ENCODE measurements at regions not wholly inside any gene's neighbourhood (a gene's known extent, or its start where the extent isn't known, plus 50 kb on each side); places are given as distances from the start of the nearest gene placed in this dataset.
A peak's percentile ranks its signal among the peaks of the same experiment; 100 is the strongest.

DNA sequence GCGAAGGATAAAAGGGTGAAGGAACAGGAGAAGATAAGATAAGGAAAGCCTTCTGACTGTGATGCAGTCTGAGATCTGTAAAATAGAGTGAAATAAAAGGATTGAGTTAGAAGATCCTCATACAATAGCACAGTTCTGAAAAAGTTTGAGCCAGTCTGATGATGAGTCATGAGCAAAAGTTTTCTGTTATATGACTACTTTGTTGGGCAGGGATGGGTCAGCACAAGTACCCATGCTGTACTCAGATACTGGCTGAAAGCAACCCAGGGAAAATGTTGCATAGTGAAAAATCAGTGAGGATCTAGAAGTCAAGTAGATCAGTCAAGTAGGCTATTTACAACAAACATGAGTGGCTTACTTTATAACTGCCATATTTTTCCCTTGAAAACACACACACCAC lies 253.5 kb downstream of the PCDH10 start:
- no peak overlapping the region for H3K23ac ChIP-seq (ENCODE audit: low read length in 2 of 2)
- 95% methylated on average over 1 of the region's 1 CpG for WGBS

DNA sequence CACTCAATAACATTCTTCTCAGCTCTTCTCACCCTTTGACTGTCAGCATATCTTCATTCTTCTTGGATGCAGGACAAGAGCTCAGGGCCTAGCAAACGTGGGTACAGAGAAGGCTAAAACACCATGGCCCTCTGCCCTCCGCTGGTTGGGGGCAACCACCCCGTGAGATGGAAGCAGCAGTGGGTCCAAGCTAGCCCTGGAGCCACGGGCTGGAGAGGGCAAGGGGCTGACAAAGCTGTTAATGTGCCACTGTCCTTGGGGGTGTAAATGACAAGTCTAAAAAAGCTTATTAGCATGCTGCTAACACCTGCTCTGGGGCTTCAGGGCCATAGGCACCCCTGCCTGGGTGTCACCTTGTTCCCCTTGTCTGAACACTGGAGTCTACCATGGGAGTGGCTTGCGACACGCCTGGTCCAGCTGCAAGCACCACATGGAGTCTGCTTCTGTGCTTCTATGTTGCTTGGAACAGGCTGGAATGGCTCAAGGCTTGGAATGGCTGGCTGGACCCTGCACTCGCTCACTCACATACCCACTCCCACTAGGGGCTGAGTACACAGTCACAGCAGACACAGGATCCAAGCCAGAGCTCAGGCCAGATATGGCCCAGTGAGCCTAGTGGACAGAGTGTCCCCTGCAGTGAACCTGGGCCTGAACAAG lies 246.0 kb downstream of the PCDH10 start:
- Histone ChIP-seq H3K36me3 (ENCODE audit: control insufficient read depth in 1 of 2, insufficient read depth in 2 of 2, low read depth in 1 of 2, low read length in 2 of 2) (no peaks in the 10 kb centered on the region), H3K4me1 (ENCODE audit: control insufficient read depth, insufficient read depth, low read depth, low read length) (peaks cover 3% of the 10 kb centered on the region)
- WGBS = 89% methylated on average over 7 of the region's 7 CpGs

More for the DNA sequence above, 253.5 kb downstream of the PCDH10 start:
- H3K4ac ChIP-seq (ENCODE audit: low read depth in 1 of 2, low read length in 2 of 2) = no peak overlapping the region
- no peaks in the 10 kb centered on the region for H3K4me1 ChIP-seq (ENCODE audit: control insufficient read depth, insufficient read depth, low read depth, low read length)
- H2BK120ac ChIP-seq (ENCODE audit: low read depth, low read length) = no peak overlapping the region
- H3K18ac ChIP-seq (ENCODE audit: low read depth in 1 of 2, low read length in 2 of 2) = no peak overlapping the region
- H3K14ac ChIP-seq (ENCODE audit: low read length in 2 of 2) = no peak overlapping the region
- DNase-seq = peak; percentile 22
- H3K4me2 ChIP-seq (ENCODE audit: low read length, poor library complexity, severe bottlenecking) = no peak overlapping the region
- no peak overlapping the region for H3K4me3 ChIP-seq (ENCODE audit: insufficient read depth in 1 of 2, low read depth in 1 of 2, low read length in 2 of 2)
- H4K8ac ChIP-seq (ENCODE audit: low read length) = no peak overlapping the region
- H3K27me3 ChIP-seq (ENCODE audit: control insufficient read depth in 1 of 2, insufficient read depth in 1 of 2, low read length in 2 of 2) = no peaks in the 10 kb centered on the region
- H3K9ac ChIP-seq (ENCODE audit: low read length) = no peak overlapping the region
- no peak overlapping the region for H2BK12ac ChIP-seq (ENCODE audit: low read length in 2 of 2)
- no peak overlapping the region for H2BK15ac ChIP-seq (ENCODE audit: low read depth, poor library complexity, severe bottlenecking)
- no peaks in the 10 kb centered on the region for H3K36me3 ChIP-seq (ENCODE audit: control insufficient read depth in 1 of 2, insufficient read depth in 2 of 2, low read depth in 1 of 2, low read length in 2 of 2)
- no peak overlapping the region for H2AFZ ChIP-seq (ENCODE audit: low read depth, low read length)
- H2AK5ac ChIP-seq (ENCODE audit: low read length, severe bottlenecking) = no peak overlapping the region
- no peak overlapping the region for H3K27ac ChIP-seq (ENCODE audit: low read length, poor library complexity, severe bottlenecking)
- H2BK5ac ChIP-seq (ENCODE audit: low read depth, low read length, poor library complexity, severe bottlenecking) = no peak overlapping the region
- no peaks in the 10 kb centered on the region for H3K79me1 ChIP-seq (replicated peaks; ENCODE audit: low read length, poor library complexity, severe bottlenecking)
- no peak overlapping the region for H4K91ac ChIP-seq (ENCODE audit: low read length)
- H3K9me3 ChIP-seq (ENCODE audit: control insufficient read depth, low read length) = no peaks in the 10 kb centered on the region

DNA sequence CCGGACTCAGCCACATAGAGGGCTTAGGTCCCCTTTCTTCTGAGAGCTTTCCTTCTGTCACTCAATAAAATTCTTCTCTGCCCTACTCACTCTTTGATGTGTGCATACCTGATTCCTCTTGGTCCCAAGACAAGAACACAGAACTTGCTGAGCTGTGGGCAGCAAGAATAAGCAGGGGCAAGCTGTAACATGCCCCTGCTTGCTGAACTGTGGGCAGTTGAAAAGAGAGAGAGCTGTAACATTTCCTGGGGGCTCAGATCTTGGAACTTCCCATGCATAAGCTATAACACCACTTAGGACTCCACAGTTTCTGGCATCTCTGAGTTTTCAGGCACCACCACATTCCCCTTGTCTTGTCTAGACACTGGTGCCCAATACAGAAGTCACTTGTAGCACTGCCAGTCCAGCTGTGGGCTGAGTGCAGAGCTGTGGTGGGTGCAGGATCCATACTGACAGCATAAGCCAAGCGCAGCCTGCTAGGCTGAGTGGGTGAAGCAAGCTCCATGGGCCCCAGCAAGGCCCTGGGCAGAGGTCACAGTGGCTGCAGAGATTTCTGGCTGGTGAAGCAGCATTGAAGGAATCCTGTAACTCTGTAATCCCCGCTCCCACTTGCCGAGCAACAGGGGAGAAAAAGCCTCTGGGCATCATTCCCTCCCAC lies 241.2 kb downstream of the PCDH10 start:
- Histone ChIP-seq H3K14ac (ENCODE audit: low read length in 2 of 2) (no peak overlapping the region), H3K36me3 (ENCODE audit: control insufficient read depth in 1 of 2, insufficient read depth in 2 of 2, low read depth in 1 of 2, low read length in 2 of 2) (no peaks in the 10 kb centered on the region), H3K23ac (ENCODE audit: low read length in 2 of 2) (no peak overlapping the region), H3K27ac (ENCODE audit: low read length, poor library complexity, severe bottlenecking) (no peak overlapping the region), H2BK15ac (ENCODE audit: low read depth, poor library complexity, severe bottlenecking) (peak overlapping the region; percentile 40), H3K27me3 (ENCODE audit: control insufficient read depth in 1 of 2, insufficient read depth in 1 of 2, low read length in 2 of 2) (no peaks in the 10 kb centered on the region), H3K9ac (ENCODE audit: low read length) (no peak overlapping the region), H2BK5ac (ENCODE audit: low read depth, low read length, poor library complexity, severe bottlenecking) (no peak overlapping the region), H3K18ac (ENCODE audit: low read depth in 1 of 2, low read length in 2 of 2) (peak overlapping the region in 1 of 2 experiments; percentile 31), H3K4me1 (ENCODE audit: control insufficient read depth, insufficient read depth, low read depth, low read length) (peaks cover 3% of the 10 kb centered on the region), H4K8ac (ENCODE audit: low read length) (peak overlapping the region; percentile 12), H3K79me1 (replicated peaks; ENCODE audit: low read length, poor library complexity, severe bottlenecking) (no peaks in the 10 kb centered on the region), H3K9me3 (ENCODE audit: control insufficient read depth, low read length) (no peaks in the 10 kb centered on the region), H3K4me2 (ENCODE audit: low read length, poor library complexity, severe bottlenecking) (no peak overlapping the region), H2BK12ac (ENCODE audit: low read length in 2 of 2) (no peak overlapping the region), H2AK5ac (ENCODE audit: low read length, severe bottlenecking) (no peak overlapping the region), H4K91ac (ENCODE audit: low read length) (no peak overlapping the region), H2AFZ (ENCODE audit: low read depth, low read length) (no peak overlapping the region), H3K4me3 (ENCODE audit: insufficient read depth in 1 of 2, low read depth in 1 of 2, low read length in 2 of 2) (no peak overlapping the region), H2BK120ac (ENCODE audit: low read depth, low read length) (no peak overlapping the region), H3K4ac (ENCODE audit: low read depth in 1 of 2, low read length in 2 of 2) (no peak overlapping the region)
- 94% methylated on average over 3 of the region's 4 CpGs for WGBS
- no peak for DNase-seq

More for the DNA sequence above, 246.0 kb downstream of the PCDH10 start:
- DNase-seq = no peak
- no peaks in the 10 kb centered on the region for H3K27me3 ChIP-seq (ENCODE audit: control insufficient read depth in 1 of 2, insufficient read depth in 1 of 2, low read length in 2 of 2)
- no peak overlapping the region for H2BK12ac ChIP-seq (ENCODE audit: low read length in 2 of 2)
- no peak overlapping the region for H3K18ac ChIP-seq (ENCODE audit: low read depth in 1 of 2, low read length in 2 of 2)
- no peak overlapping the region for H2AFZ ChIP-seq (ENCODE audit: low read depth, low read length)
- H3K4me2 ChIP-seq (ENCODE audit: low read length, poor library complexity, severe bottlenecking) = no peak overlapping the region
- H3K23ac ChIP-seq (ENCODE audit: low read length in 2 of 2) = no peak overlapping the region
- no peak overlapping the region for H2BK15ac ChIP-seq (ENCODE audit: low read depth, poor library complexity, severe bottlenecking)
- no peak overlapping the region for H3K4ac ChIP-seq (ENCODE audit: low read depth in 1 of 2, low read length in 2 of 2)
- no peak overlapping the region for H3K14ac ChIP-seq (ENCODE audit: low read length in 2 of 2)
- H2BK5ac ChIP-seq (ENCODE audit: low read depth, low read length, poor library complexity, severe bottlenecking) = no peak overlapping the region
- H3K9me3 ChIP-seq (ENCODE audit: control insufficient read depth, low read length) = no peaks in the 10 kb centered on the region
- no peak overlapping the region for H3K27ac ChIP-seq (ENCODE audit: low read length, poor library complexity, severe bottlenecking)
- no peaks in the 10 kb centered on the region for H3K79me1 ChIP-seq (replicated peaks; ENCODE audit: low read length, poor library complexity, severe bottlenecking)
- no peak overlapping the region for H3K4me3 ChIP-seq (ENCODE audit: insufficient read depth in 1 of 2, low read depth in 1 of 2, low read length in 2 of 2)
- H2BK120ac ChIP-seq (ENCODE audit: low read depth, low read length) = no peak overlapping the region
- no peak overlapping the region for H2AK5ac ChIP-seq (ENCODE audit: low read length, severe bottlenecking)
- no peak overlapping the region for H4K8ac ChIP-seq (ENCODE audit: low read length)
- H3K9ac ChIP-seq (ENCODE audit: low read length) = no peak overlapping the region
- H4K91ac ChIP-seq (ENCODE audit: low read length) = no peak overlapping the region

DNA sequence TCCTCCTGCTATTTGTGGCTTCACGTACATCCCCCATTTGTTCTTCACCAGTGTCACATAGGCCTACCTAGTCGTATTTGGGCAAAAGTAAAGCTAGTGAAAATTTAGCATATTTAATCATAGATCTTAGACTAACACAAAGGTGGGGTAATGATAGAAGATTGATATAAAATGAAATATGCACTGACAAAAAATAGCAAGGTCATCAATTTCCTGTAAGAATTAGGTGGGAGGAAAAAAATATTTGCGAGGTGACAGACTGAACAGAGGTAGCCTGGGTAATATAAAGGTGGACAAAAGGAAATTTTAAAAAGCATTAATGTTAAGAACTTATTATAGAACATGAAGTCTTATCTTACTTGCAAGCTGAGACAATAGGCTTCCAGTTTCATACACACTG lies 239.9 kb downstream of the PCDH10 start:
- no peak overlapping the region for H3K4me3 ChIP-seq (ENCODE audit: insufficient read depth in 1 of 2, low read depth in 1 of 2, low read length in 2 of 2)
- H3K4me1 ChIP-seq (ENCODE audit: control insufficient read depth, insufficient read depth, low read depth, low read length) = peaks cover 3% of the 10 kb centered on the region
- H3K36me3 ChIP-seq (ENCODE audit: control insufficient read depth in 1 of 2, insufficient read depth in 2 of 2, low read depth in 1 of 2, low read length in 2 of 2) = no peaks in the 10 kb centered on the region
- no peak overlapping the region for H2BK15ac ChIP-seq (ENCODE audit: low read depth, poor library complexity, severe bottlenecking)
- H4K8ac ChIP-seq (ENCODE audit: low read length) = no peak overlapping the region
- no peak overlapping the region for H2BK12ac ChIP-seq (ENCODE audit: low read length in 2 of 2)
- no peaks in the 10 kb centered on the region for H3K27me3 ChIP-seq (ENCODE audit: control insufficient read depth in 1 of 2, insufficient read depth in 1 of 2, low read length in 2 of 2)
- H4K91ac ChIP-seq (ENCODE audit: low read length) = no peak overlapping the region
- H3K27ac ChIP-seq (ENCODE audit: low read length, poor library complexity, severe bottlenecking) = no peak overlapping the region
- no peak overlapping the region for H2BK120ac ChIP-seq (ENCODE audit: low read depth, low read length)
- H2AFZ ChIP-seq (ENCODE audit: low read depth, low read length) = no peak overlapping the region
- no peak overlapping the region for H3K14ac ChIP-seq (ENCODE audit: low read length in 2 of 2)
- H3K4ac ChIP-seq (ENCODE audit: low read depth in 1 of 2, low read length in 2 of 2) = no peak overlapping the region
- H3K23ac ChIP-seq (ENCODE audit: low read length in 2 of 2) = no peak overlapping the region
- H3K9ac ChIP-seq (ENCODE audit: low read length) = no peak overlapping the region
- H3K4me2 ChIP-seq (ENCODE audit: low read length, poor library complexity, severe bottlenecking) = no peak overlapping the region
- H2BK5ac ChIP-seq (ENCODE audit: low read depth, low read length, poor library complexity, severe bottlenecking) = no peak overlapping the region
- no peak overlapping the region for H3K18ac ChIP-seq (ENCODE audit: low read depth in 1 of 2, low read length in 2 of 2)
- H3K9me3 ChIP-seq (ENCODE audit: control insufficient read depth, low read length) = no peaks in the 10 kb centered on the region
- DNase-seq = no peak
- no CpG with 5 or more reads among the region's 3 CpGs for WGBS
- no peaks in the 10 kb centered on the region for H3K79me1 ChIP-seq (replicated peaks; ENCODE audit: low read length, poor library complexity, severe bottlenecking)
- no peak overlapping the region for H2AK5ac ChIP-seq (ENCODE audit: low read length, severe bottlenecking)
